Endothelial cell of umbilical vein (primary cell): ENCODE measurements at regions not wholly inside any gene's neighbourhood (a gene's known extent, or its start where the extent isn't known, plus 50 kb on each side); places are given as distances from the start of the nearest gene placed in this dataset.

ENCODE experiments used
- BruUV-seq: library from RNA; stranded (reverse); fragments of 400-500 nt; replicated peaks from 2 replicates; lab custom pipeline; 2021; lab: Mats Ljungman, UMichigan
- CTCF ChIA-PET: fragments of 300-600, 350-600 bp; sonication (Branson Sonifier 250); formaldehyde crosslinking; loops from one replicate; lab custom pipeline; 2021; ENCODE audit warnings: antibody characterized with exemption, inconsistent platforms; lab: Charles Lee
- POLR2A ChIA-PET: fragments of 300-600, 350-600 bp; sonication (Branson Sonifier 250); formaldehyde crosslinking; loops from one replicate; lab custom pipeline; 2021; ENCODE audit warnings: antibody characterized with exemption, inconsistent platforms; lab: Charles Lee
- DNase-seq: peaks from one replicate; pipeline ENCODE4 v3.0.0-alpha.2; 2011; ENCODE audit warnings: low read depth, low spot score
- FAIRE-seq: peaks from 2 replicates; lab custom pipeline; 2011; peaks lifted over from hg19 to GRCh38; lab: Jason Lieb, UNC
- H2AFZ ChIP-seq: 2 replicates; pipeline ENCODE4 v1.6.0; 2012; ENCODE audit warnings: low read depth, low read length, control low read depth, inconsistent platforms
- H3K27ac ChIP-seq: 2 replicates; pipeline ENCODE4 v1.5.1; 2011; ENCODE audit warnings: low read depth, mild to moderate bottlenecking, control low read depth, low read length, moderate library complexity; ENCODE audit not compliant: insufficient read depth
- H3K27me3 ChIP-seq, 2 experiments: 2 replicates each; pipeline versions ENCODE4 v1.6.0 to v1.6.1; 2011; ENCODE audit warnings: low read length in 2 of 2, mixed read lengths in 1 of 2; ENCODE audit not compliant: control insufficient read depth in 2 of 2, insufficient read depth in 2 of 2
- H3K36me3 ChIP-seq, 2 experiments: 2 replicates in 1 of 2; 3 replicates in 1 of 2; pipeline ENCODE4 v1.5.1; 2011; ENCODE audit warnings: low read length in 2 of 2, mild to moderate bottlenecking in 1 of 2, moderate library complexity in 1 of 2; ENCODE audit not compliant: control insufficient read depth in 2 of 2, insufficient read depth in 2 of 2; ENCODE audit errors: extremely low read depth in 1 of 2
- H3K4me1 ChIP-seq: 3 replicates; pipeline ENCODE4 v1.5.1; 2011; ENCODE audit warnings: mild to moderate bottlenecking, low read length; ENCODE audit not compliant: control insufficient read depth, insufficient read depth; ENCODE audit errors: extremely low read depth
- H3K4me2 ChIP-seq: 2 replicates; pipeline ENCODE4 v1.6.1; 2011; ENCODE audit warnings: low read length, control low read depth, mixed read lengths; ENCODE audit not compliant: insufficient read depth
- H3K4me3 ChIP-seq, 3 experiments: fragments of 200-600 bp in 1 of 3; sonication (generic), shearing (Covaris generic) in 1 of 3; replicated peaks in 1 of 3; 2 replicates each; pipeline ENCODE4 v1.5.1; 2011 to 2016; ENCODE audit warnings: control low read depth in 3 of 3, low read length in 3 of 3, mild to moderate bottlenecking in 2 of 3, inconsistent platforms in 1 of 3, low read depth in 1 of 3, moderate library complexity in 1 of 3; ENCODE audit not compliant: insufficient read depth in 1 of 3
- H3K79me2 ChIP-seq: 2 replicates; pipeline ENCODE4 v1.6.0; 2012; ENCODE audit warnings: low read length, inconsistent platforms; ENCODE audit not compliant: control insufficient read depth, insufficient read depth
- H3K9ac ChIP-seq: replicated peaks from 2 replicates; pipeline ENCODE3; 2011; ENCODE audit warnings: low read length, control low read depth; ENCODE audit not compliant: insufficient read depth; ENCODE audit errors: extremely low read depth
- H3K9me1 ChIP-seq: replicated peaks from 3 replicates; pipeline ENCODE4 v1.6.0; 2011; ENCODE audit warnings: mild to moderate bottlenecking, low read length; ENCODE audit not compliant: control insufficient read depth, insufficient read depth; ENCODE audit errors: extremely low read depth
- H3K9me3 ChIP-seq: replicated peaks from 2 replicates; pipeline ENCODE4 v1.5.1; 2012; ENCODE audit warnings: low read length, inconsistent platforms; ENCODE audit not compliant: control insufficient read depth, insufficient read depth
- H4K20me1 ChIP-seq: replicated peaks from 2 replicates; pipeline ENCODE3; 2011; ENCODE audit warnings: mild to moderate bottlenecking, low read length; ENCODE audit not compliant: control insufficient read depth, insufficient read depth; ENCODE audit errors: extremely low read depth
- JUN ChIP-seq: IDR thresholded peaks from 2 replicates; pipeline ENCODE4 v1.6.1; 2011; ENCODE audit warnings: borderline replicate concordance, low read depth; ENCODE audit not compliant: insufficient read length, insufficient read depth
- POLR2AphosphoS5 ChIP-seq: IDR thresholded peaks from 2 replicates; pipeline ENCODE4 v1.6.1; 2012; ENCODE audit warnings: low read depth, mild to moderate bottlenecking, control low read depth, low read length, moderate library complexity; ENCODE audit not compliant: insufficient read depth
- dilution Hi-C: fragments of 300-500 bp; cut with MboI; formaldehyde crosslinking; loops from one replicate; pipeline ENCODE4 v1.15.0; 2019; ENCODE audit warnings: low sequenced_read_pairs; ENCODE audit not compliant: extremely low pct_ligation_motif_present
- intact Hi-C: fragments of 100-400 bp; cut with micrococcal nuclease; formaldehyde crosslinking; loops from one replicate; pipeline ENCODE4 v1.10.0; 2022

DNA sequence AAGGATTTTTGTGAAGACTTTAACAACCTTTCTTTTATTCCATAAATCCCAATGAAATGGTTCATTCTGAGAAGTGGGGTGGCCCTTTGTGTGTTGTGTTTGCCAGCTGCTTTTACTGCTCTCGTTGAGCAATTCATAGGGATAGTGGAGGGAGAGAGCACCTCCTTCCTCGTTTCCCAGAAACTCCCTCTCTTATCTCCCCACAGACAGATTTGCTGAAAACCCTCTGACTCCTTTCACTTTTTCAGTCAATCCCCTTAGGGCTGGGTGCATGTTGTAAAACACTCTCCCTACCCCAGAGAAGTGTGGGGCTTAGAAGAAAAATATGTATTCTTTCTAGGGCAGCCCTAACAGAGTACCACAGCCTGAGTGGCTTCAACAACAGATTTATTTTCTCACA, 557.2 kb upstream of the RGMA start:
- Histone ChIP-seq H3K27ac (no peak overlapping the region), H3K79me2 (no peaks in the 10 kb centered on the region), H4K20me1 (no peaks in the 10 kb centered on the region), H3K4me2 (no peak overlapping the region), H3K27me3 (no peaks in the 10 kb centered on the region), H3K9me3 (peaks cover 2% of the 10 kb centered on the region), H3K4me3 (no peak overlapping the region), H2AFZ (no peak overlapping the region), H3K9me1 (no peaks in the 10 kb centered on the region), H3K4me1 (no peaks in the 10 kb centered on the region), H3K36me3 (no peaks in the 10 kb centered on the region), H3K9ac (no peak overlapping the region)
- intact Hi-C loops = no loop called here
- dilution Hi-C loops = no loop called here
- TF ChIP-seq POLR2AphosphoS5 = no peak
- ChIA-PET CTCF (no interaction called here), POLR2A (no interaction called here)
- FAIRE-seq (no peak), DNase-seq (no peak)
- BruUV-seq = no TSS peak

DNA sequence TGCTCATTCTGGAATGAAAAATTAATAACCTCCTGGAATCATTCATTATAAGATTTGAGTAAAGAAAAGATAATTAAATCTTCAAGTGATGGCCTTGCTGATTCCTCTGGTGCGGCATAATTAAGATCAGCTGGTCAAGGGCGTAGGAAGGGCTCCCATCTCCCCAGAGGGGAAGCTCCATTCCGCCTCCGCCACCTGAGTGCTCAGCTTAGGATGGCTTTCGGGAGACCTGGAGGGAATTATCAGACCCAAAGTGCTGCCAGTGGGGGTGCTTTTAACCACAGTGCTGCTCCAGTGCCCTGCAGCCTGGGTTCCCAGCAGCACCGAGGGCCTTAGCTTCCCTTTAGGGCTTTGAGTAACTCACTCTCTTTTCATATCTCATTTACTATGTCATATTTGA, 556.6 kb upstream of the RGMA start:
- no peak for TF ChIP-seq JUN
- no peaks in the 10 kb centered on the region for H3K79me2 ChIP-seq
- no peak overlapping the region for H3K27ac ChIP-seq
- H3K36me3 ChIP-seq = no peaks in the 10 kb centered on the region
- H4K20me1 ChIP-seq = no peaks in the 10 kb centered on the region
- FAIRE-seq (no peak), DNase-seq (no peak)
- intact Hi-C loops = no loop called here
- no peak overlapping the region for H3K4me2 ChIP-seq
- no peak overlapping the region for H2AFZ ChIP-seq
- H3K4me3 ChIP-seq = no peak overlapping the region
- no peaks in the 10 kb centered on the region for H3K27me3 ChIP-seq
- H3K9me1 ChIP-seq = no peaks in the 10 kb centered on the region
- ChIA-PET POLR2A (no interaction called here), CTCF (no interaction called here)
- dilution Hi-C loops = no loop called here
- H3K9me3 ChIP-seq = peaks cover 2% of the 10 kb centered on the region
- H3K9ac ChIP-seq = no peak overlapping the region
- no TSS peak for BruUV-seq
- no peaks in the 10 kb centered on the region for H3K4me1 ChIP-seq
